HG03442 (cell line): ENCODE measurements at regions not wholly inside any gene's neighbourhood (a gene's known extent, or its start where the extent isn't known, plus 50 kb on each side); places are given as distances from the start of the nearest gene placed in this dataset.
"Not testable (repeated sequence)": the region's sequence is repeated elsewhere in the genome, so short reads cannot be mapped to it uniquely, and the experiment has no call there.

Experiments used
- ATAC-seq: cut with Tn5 transposase; IDR thresholded peaks from one replicate; pipeline ENCODE4 v1.9.1; 2021; ENCODE audit warnings: mild to moderate bottlenecking, moderate library complexity; ENCODE audit not compliant: unreplicated experiment

- ATAC-seq, result not testable (repeated sequence)
Measured at GRCh38 chr2:111672641-111673040, 211.4 kb downstream of the ANAPC1 start.

- ATAC-seq, result no peak
Measured at GRCh38 chr2:111673526-111673925, 210.5 kb downstream of the ANAPC1 start.

GRCh38 chr2:111675419-111676194, 208.4 kb downstream of the ANAPC1 start:
- ATAC-seq, result no peak

- ATAC-seq, result no peak
Measured at GRCh38 chr2:111676291-111676822, 207.6 kb downstream of the ANAPC1 start.

- ATAC-seq, result no peak
Measured at GRCh38 chr2:111678161-111678560, 205.8 kb downstream of the ANAPC1 start.

- ATAC-seq, result no peak
Measured at GRCh38 chr2:111678651-111679050, 205.3 kb downstream of the ANAPC1 start.

GRCh38 chr2:111679202-111679601, 204.8 kb downstream of the ANAPC1 start:
- no peak for ATAC-seq

GRCh38 chr2:111684611-111685010, 199.4 kb downstream of the ANAPC1 start:
- no peak for ATAC-seq

- no peak for ATAC-seq
Measured at GRCh38 chr2:111685342-111685741, 198.7 kb downstream of the ANAPC1 start.

- ATAC-seq, result no peak
Measured at GRCh38 chr2:111686994-111687393, 197.0 kb downstream of the ANAPC1 start.

- ATAC-seq, result no peak
Measured at GRCh38 chr2:111687911-111688310, 196.1 kb downstream of the ANAPC1 start.

- no peak for ATAC-seq
Measured at GRCh38 chr2:111688482-111688881, 195.5 kb downstream of the ANAPC1 start.

GRCh38 chr2:111689174-111689573, 194.8 kb downstream of the ANAPC1 start:
- no peak for ATAC-seq

GRCh38 chr2:111689941-111690340, 194.1 kb downstream of the ANAPC1 start:
- no peak for ATAC-seq

GRCh38 chr2:111691164-111691875, 192.7 kb downstream of the ANAPC1 start:
- ATAC-seq, result no peak

- no peak for ATAC-seq
Measured at GRCh38 chr2:111692311-111692710, 191.7 kb downstream of the ANAPC1 start.

GRCh38 chr2:111694700-111695101, 189.3 kb downstream of the ANAPC1 start:
- ATAC-seq, result no peak

GRCh38 chr2:111695441-111696007, 188.5 kb downstream of the ANAPC1 start:
- no peak for ATAC-seq

- no peak for ATAC-seq
Measured at GRCh38 chr2:111696226-111696625, 187.8 kb downstream of the ANAPC1 start.

- no peak for ATAC-seq
Measured at GRCh38 chr2:111697560-111697959, 186.4 kb downstream of the ANAPC1 start.

- ATAC-seq, result no peak
Measured at GRCh38 chr2:111698089-111698488, 185.9 kb downstream of the ANAPC1 start.
